GM23248 (cell line): ENCODE measurements at regions not wholly inside any gene's neighbourhood (a gene's known extent, or its start where the extent isn't known, plus 50 kb on each side); places are given as distances from the start of the nearest gene placed in this dataset.

Experiments used
- DNase-seq: peaks from one replicate; pipeline ENCODE4 v3.0.0-alpha.2; 2015
- H2AFZ ChIP-seq: fragments of 200-600 bp; sonication (generic); 2 replicates; pipeline ENCODE4 v1.6.1; 2016; ENCODE audit warnings: antibody characterized with exemption
- H3F3A ChIP-seq: fragments of 200-600 bp; sonication (generic); 2 replicates; pipeline ENCODE4 v1.6.1; 2016; ENCODE audit warnings: mild to moderate bottlenecking, antibody characterized with exemption, mixed run types; ENCODE audit not compliant: insufficient read depth
- H3K27ac ChIP-seq: fragments of 200-600 bp; sonication (generic); 2 replicates; pipeline ENCODE4 v1.5.1; 2016; ENCODE audit warnings: mild to moderate bottlenecking
- H3K27me3 ChIP-seq: fragments of 200-600 bp; sonication (generic); replicated peaks from 2 replicates; pipeline ENCODE4 v1.6.1; 2016; ENCODE audit warnings: mild to moderate bottlenecking; ENCODE audit not compliant: insufficient read depth
- H3K36me3 ChIP-seq: fragments of 200-600 bp; sonication (generic); 2 replicates; pipeline ENCODE4 v1.6.1; 2016; ENCODE audit warnings: low read depth, mild to moderate bottlenecking
- H3K4me1 ChIP-seq: fragments of 200-600 bp; sonication (generic); 2 replicates; pipeline ENCODE4 v1.6.1; 2016; ENCODE audit warnings: mild to moderate bottlenecking; ENCODE audit not compliant: insufficient read depth
- H3K4me2 ChIP-seq: fragments of 200-600 bp; sonication (generic); one replicate; pipeline ENCODE4 v1.6.1; 2016; ENCODE audit warnings: mild to moderate bottlenecking; ENCODE audit not compliant: unreplicated experiment
- H3K4me3 ChIP-seq: fragments of 200-600 bp; sonication (generic); 2 replicates; pipeline ENCODE4 v1.5.1; 2016; ENCODE audit warnings: mild to moderate bottlenecking
- H3K79me2 ChIP-seq: fragments of 200-600 bp; sonication (generic); 2 replicates; pipeline ENCODE4 v1.6.1; 2016; ENCODE audit warnings: mild to moderate bottlenecking; ENCODE audit not compliant: insufficient read depth
- H3K9ac ChIP-seq: fragments of 200-600 bp; sonication (generic); 2 replicates; pipeline ENCODE4 v1.6.1; 2016; ENCODE audit warnings: mild to moderate bottlenecking
- H3K9me2 ChIP-seq: fragments of 200-600 bp; sonication (generic); 2 replicates; pipeline ENCODE4 v1.6.1; 2016; ENCODE audit warnings: mixed run types, mild to moderate bottlenecking, moderate library complexity; ENCODE audit not compliant: insufficient read depth
- H3K9me3 ChIP-seq: fragments of 200-600 bp; sonication (generic); one replicate; pipeline ENCODE4 v1.6.1; 2017; ENCODE audit warnings: low read depth
- H4K20me1 ChIP-seq: fragments of 200-600 bp; sonication (generic); 2 replicates; pipeline ENCODE4 v1.6.0; 2016; ENCODE audit not compliant: insufficient read depth
- EZH2 ChIP-seq: fragments of 200-600 bp; sonication (generic); IDR thresholded peaks from 2 replicates; pipeline ENCODE4 v1.6.1; 2018; ENCODE audit warnings: antibody characterized with exemption, mild to moderate bottlenecking; ENCODE audit not compliant: insufficient read depth, poor library complexity, severe bottlenecking
- EZH2phosphoT487 ChIP-seq: fragments of 200-600 bp; sonication (generic); IDR thresholded peaks from 2 replicates; pipeline ENCODE4 v1.6.1; 2018; ENCODE audit warnings: antibody characterized with exemption, moderate library complexity, mild to moderate bottlenecking, low read depth; ENCODE audit not compliant: insufficient read depth
- WGBS, 2 experiments: methylation state at CpG; one replicate each; pipeline ENCODE4 v1.1.6; 2015 to 2017; ENCODE audit warnings: low lambda C conversion rate in 2 of 2, low coverage in 1 of 2; ENCODE audit errors: missing lambda C conversion rate in 2 of 2; 5-methylcytosine and 5-hydroxymethylcytosine counted together
- in situ Hi-C: fragments of 300-500 bp; cut with MboI; formaldehyde crosslinking; loops from 2 replicates; pipeline ENCODE4 v1.15.0; 2020

DNA sequence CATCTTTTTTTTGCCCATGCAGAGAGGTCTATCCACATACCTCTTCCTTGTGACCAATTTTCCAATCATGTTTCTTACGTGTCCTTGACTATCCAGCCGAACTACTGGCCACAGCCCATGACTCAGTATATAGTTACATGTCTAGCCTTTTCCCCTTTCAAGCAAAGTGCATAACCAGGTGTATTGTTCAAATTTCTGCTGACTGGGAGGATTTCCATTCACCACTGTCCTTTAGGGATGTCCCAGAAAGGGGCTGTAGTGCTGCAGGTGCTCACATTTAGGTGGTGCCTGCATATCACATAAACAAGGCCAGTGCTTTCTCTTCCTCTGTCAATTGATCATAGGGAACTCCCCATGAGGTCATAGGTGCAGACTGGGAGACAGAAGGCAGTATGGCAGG lies 69.4 kb upstream of the ALDH1A3 start:
- no peak overlapping the region for H3K27ac ChIP-seq
- H3K79me2 ChIP-seq: no peaks in the 10 kb centered on the region
- H3K27me3 ChIP-seq: no peaks in the 10 kb centered on the region
- no peak for DNase-seq
- in situ Hi-C loops: no loop called here
- H3K36me3 ChIP-seq: no peaks in the 10 kb centered on the region
- WGBS, 2 experiments: 94 to 98% methylated on average over 2 of the region's 2 CpGs
- H2AFZ ChIP-seq: no peak overlapping the region
- TF ChIP-seq EZH2phosphoT487: no peak
- TF ChIP-seq EZH2: no peak
- no peaks in the 10 kb centered on the region for H4K20me1 ChIP-seq
- H3K9ac ChIP-seq: no peak overlapping the region
- no peak overlapping the region for H3K4me2 ChIP-seq
- no peaks in the 10 kb centered on the region for H3K9me3 ChIP-seq
- H3F3A ChIP-seq: peaks cover 10% of the 10 kb centered on the region; the same call in 1 of the 2 replicates
- peaks cover 9% of the 10 kb centered on the region; the same call in 1 of the 2 replicates for H3K4me1 ChIP-seq
- H3K4me3 ChIP-seq: no peak overlapping the region
- no peaks in the 10 kb centered on the region; the same call in 1 of the 2 replicates for H3K9me2 ChIP-seq

DNA sequence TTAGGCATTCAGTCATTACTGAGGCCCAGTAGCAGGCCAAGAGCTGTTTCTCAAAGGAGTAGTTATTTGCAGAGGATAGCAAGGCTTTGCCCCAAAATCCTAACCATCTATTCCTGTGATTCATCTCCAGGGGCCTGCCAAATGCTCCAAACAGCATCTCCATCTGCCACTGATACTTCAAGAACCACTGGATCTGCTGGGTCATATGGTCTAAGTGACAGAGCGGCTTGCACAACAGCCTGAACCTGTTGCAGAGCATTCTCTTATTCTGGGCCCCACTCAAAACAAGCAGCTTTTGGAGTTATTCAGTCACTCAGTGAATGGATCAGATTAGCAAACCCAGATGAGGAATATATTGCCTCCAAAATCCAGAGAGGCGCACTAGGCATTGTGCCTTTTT lies 68.8 kb upstream of the ALDH1A3 start:
- Histone ChIP-seq H3K9ac (no peak overlapping the region), H3K79me2 (no peaks in the 10 kb centered on the region), H3K27ac (no peak overlapping the region), H3K36me3 (no peaks in the 10 kb centered on the region), H2AFZ (no peak overlapping the region), H3F3A (peaks cover 10% of the 10 kb centered on the region; the same call in 1 of the 2 replicates), H3K9me2 (no peaks in the 10 kb centered on the region; the same call in 1 of the 2 replicates), H4K20me1 (no peaks in the 10 kb centered on the region), H3K4me3 (no peak overlapping the region), H3K4me1 (peaks cover 9% of the 10 kb centered on the region; the same call in 1 of the 2 replicates), H3K27me3 (no peaks in the 10 kb centered on the region), H3K9me3 (no peaks in the 10 kb centered on the region), H3K4me2 (no peak overlapping the region)
- no peak for TF ChIP-seq EZH2phosphoT487
- no peak for TF ChIP-seq EZH2
- WGBS, 2 experiments: 93 to 95% methylated on average over 2 of the region's 2 CpGs
- in situ Hi-C loops: no loop called here
- DNase-seq: peak; percentile 13

DNA sequence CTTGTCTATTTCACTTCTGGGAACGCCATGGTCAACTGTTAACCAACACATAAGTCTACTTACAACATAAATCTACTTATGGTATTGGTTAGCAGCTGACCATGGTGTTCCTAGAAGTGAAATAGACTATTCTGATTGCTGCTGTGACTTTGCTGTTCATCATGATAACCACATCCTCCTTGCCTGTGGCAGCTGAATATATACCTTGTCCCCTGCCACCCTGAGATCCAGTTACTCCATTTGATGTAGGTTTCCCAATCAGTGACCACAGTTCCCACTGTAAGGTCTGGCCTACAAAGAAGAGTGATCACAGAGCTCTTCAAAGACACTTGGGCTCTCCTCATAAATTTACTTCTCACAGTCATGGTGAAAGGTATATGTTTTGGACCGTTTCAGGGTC lies 66.8 kb upstream of the ALDH1A3 start:
- Histone ChIP-seq H3K36me3 (no peaks in the 10 kb centered on the region), H3K4me3 (no peak overlapping the region), H3K9me2 (no peaks in the 10 kb centered on the region; the same call in 1 of the 2 replicates), H3K4me2 (no peak overlapping the region), H3K9ac (no peak overlapping the region), H3F3A (peaks cover 10% of the 10 kb centered on the region; the same call in 1 of the 2 replicates), H3K79me2 (no peaks in the 10 kb centered on the region), H4K20me1 (no peaks in the 10 kb centered on the region), H3K4me1 (peaks cover 9% of the 10 kb centered on the region; the same call in 1 of the 2 replicates), H3K27ac (no peak overlapping the region), H3K9me3 (no peaks in the 10 kb centered on the region), H3K27me3 (no peaks in the 10 kb centered on the region), H2AFZ (no peak overlapping the region)
- WGBS, 2 experiments: 66 to 68% methylated on average over 2 of the region's 2 CpGs
- TF ChIP-seq EZH2phosphoT487 (no peak), EZH2 (no peak)
- no peak for DNase-seq
- in situ Hi-C loops: no loop called here

DNA sequence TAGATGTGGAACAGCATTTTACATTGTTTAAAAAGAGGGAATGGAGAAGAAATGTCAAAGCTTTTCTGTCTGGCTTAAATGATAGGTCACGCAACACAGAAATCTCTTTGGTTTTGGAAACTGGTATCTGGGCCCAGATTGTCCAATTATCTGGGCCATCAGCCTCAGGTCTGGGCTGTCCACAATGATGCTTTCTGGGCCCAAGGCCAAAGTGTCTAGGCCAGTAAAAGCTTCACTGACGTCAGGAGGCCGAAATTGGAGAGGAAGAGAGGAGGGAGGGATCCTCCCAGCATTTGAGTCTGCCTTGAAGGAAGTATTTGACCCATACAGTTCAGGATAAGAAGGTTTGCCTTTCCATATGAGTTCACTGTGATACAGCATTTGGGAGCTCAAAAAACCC lies 60.7 kb upstream of the ALDH1A3 start:
- Histone ChIP-seq H3K4me1 (no peaks in the 10 kb centered on the region), H3K9me2 (no peaks in the 10 kb centered on the region), H3K36me3 (no peaks in the 10 kb centered on the region), H3K79me2 (no peaks in the 10 kb centered on the region), H3K9me3 (no peaks in the 10 kb centered on the region), H3K27me3 (no peaks in the 10 kb centered on the region), H3K27ac (no peak overlapping the region), H3K4me3 (no peak overlapping the region), H3K4me2 (no peak overlapping the region), H2AFZ (no peak overlapping the region), H3F3A (no peaks in the 10 kb centered on the region), H3K9ac (no peak overlapping the region), H4K20me1 (no peaks in the 10 kb centered on the region)
- WGBS, 2 experiments: 51 to 56% methylated on average over 3 of the region's 3 CpGs
- TF ChIP-seq EZH2 (no peak), EZH2phosphoT487 (no peak)
- in situ Hi-C loops: no loop called here
- DNase-seq: peak; percentile 44

DNA sequence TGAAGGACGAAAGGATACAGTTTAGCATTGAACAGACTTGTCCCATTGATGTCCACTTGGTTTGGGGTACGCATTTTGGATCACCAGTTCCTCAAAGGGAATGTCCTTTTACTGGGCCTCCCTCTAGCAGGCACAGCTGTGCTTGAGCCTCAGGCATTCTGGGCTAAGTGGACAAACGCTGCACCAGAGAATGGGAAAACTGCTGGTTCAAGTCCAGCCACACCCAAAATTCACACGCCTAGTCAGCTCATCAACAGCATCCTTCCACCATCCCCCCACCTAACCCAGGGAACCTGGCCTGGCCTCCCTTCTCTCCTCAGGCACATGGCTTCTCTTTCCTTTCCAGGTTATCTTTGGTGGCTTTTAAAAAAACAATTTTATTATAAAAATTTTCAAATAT lies 59.1 kb upstream of the ALDH1A3 start:
- H4K20me1 ChIP-seq: no peaks in the 10 kb centered on the region
- DNase-seq: no peak
- H3K9ac ChIP-seq: no peak overlapping the region
- no peak overlapping the region for H2AFZ ChIP-seq
- no peaks in the 10 kb centered on the region for H3K79me2 ChIP-seq
- WGBS, 2 experiments: 36 to 37% methylated on average over 4 of the region's 4 CpGs
- H3K4me2 ChIP-seq: no peak overlapping the region
- H3K4me3 ChIP-seq: no peak overlapping the region
- H3K27ac ChIP-seq: no peak overlapping the region
- TF ChIP-seq EZH2phosphoT487 (no peak), EZH2 (no peak)
- H3F3A ChIP-seq: no peaks in the 10 kb centered on the region
- no peaks in the 10 kb centered on the region for H3K4me1 ChIP-seq
- in situ Hi-C loops: no loop called here
- H3K9me3 ChIP-seq: no peaks in the 10 kb centered on the region
- H3K27me3 ChIP-seq: no peaks in the 10 kb centered on the region
- H3K36me3 ChIP-seq: no peaks in the 10 kb centered on the region
- no peaks in the 10 kb centered on the region for H3K9me2 ChIP-seq
